GM19468 (cell line): ENCODE measurements at regions not wholly inside any gene's neighbourhood (a gene's known extent, or its start where the extent isn't known, plus 50 kb on each side); places are given as distances from the start of the nearest gene placed in this dataset.
"Not testable (repeated sequence)": the region's sequence is repeated elsewhere in the genome, so short reads cannot be mapped to it uniquely, and the experiment has no call there.

Experiments
- ATAC-seq: cut with Tn5 transposase; IDR thresholded peaks from one replicate; pipeline ENCODE4 v1.9.1; 2021; ENCODE audit warnings: mild to moderate bottlenecking, moderate library complexity, moderate number of reproducible peaks; ENCODE audit not compliant: unreplicated experiment; ENCODE audit errors: extremely low read depth

DNA sequence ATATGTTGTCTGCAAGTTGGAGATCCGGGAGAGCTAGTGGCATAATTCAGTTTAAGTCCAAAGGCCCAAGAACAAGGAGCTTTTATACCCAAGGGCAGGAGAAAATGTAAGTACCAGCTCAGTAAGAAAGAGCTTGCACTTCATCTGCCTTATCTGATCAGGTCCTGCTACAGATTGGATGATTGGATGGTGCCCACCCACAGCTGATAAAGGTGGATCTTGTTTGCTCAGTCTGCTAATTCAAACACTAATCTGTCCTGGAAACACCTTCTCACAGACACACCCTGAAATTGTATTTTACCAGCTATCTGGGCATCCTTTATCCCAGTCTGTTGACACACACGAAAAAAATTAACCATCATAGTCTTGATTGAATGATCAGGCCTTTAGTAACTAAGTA, 230.7 kb upstream of the SLC16A7 start:
- no peak for ATAC-seq

- no peak for ATAC-seq
Observed at GRCh38 chr12:59357811-59358210, 238.0 kb upstream of the SLC16A7 start.

GRCh38 chr12:59346248-59346647, 249.6 kb upstream of the SLC16A7 start:
- ATAC-seq, result not testable (repeated sequence)

GRCh38 chr12:59345406-59345805, 250.4 kb upstream of the SLC16A7 start:
- ATAC-seq, result no peak

DNA sequence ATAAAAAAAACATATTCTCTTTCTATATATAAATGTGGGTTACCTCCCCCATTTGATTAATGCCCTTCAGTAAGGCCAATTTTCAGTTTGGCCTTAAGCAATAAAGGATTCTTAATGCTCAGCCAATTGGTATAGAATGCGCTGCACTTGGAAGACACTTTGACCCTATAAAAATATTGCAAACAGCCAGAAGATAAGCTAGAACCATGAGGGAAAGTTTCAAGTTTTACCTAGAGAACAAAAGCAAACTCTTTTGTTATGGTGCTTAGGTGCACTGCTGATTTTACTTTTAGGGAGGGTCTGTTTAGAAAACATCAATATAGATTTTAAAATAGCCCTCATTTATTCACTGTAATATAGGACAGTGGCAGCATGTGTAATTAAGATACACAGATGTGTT, 251.6 kb upstream of the SLC16A7 start:
- ATAC-seq, result no peak

DNA sequence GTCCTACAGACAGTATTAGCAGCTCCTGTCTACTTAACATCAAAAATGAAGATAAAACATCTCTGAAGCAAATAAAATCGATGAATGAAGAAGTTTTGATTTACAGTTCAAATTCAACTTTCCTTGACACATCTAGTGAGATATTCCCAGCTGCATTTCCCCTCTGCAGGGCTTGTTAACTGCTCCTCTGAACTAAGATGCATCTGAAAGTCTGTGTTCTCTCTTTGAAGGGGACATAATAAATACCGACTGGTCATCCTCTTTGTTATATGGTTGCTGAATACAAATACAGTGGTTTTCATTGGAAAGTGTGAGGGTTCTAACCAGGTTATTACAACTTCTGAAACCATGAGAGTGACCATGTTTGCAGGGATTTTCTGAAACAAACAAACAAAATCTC, 266.4 kb upstream of the SLC16A7 start:
- ATAC-seq, result no peak

- ATAC-seq, result not testable (repeated sequence)
Observed at GRCh38 chr12:59328395-59329075, 267.3 kb upstream of the SLC16A7 start.

DNA sequence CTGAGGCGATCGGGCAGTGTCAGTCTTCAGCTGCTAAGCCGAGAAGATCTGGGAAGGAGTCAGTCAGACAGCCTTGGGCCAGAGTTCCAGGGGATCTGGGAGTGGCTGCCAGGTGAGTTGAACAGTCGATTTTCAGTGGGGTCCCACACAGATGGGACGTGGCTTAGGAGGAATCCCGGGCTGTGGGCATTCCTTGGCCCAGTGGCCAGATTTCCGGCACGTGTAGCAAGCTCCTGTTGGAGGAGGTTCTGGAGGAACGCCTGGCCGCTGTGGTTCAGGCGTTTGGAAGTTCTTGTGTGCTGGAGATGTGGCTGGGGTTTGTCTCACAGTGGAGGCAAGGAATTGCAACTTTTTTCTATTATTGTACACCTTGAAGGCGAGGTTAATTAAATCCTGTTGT, 269.4 kb upstream of the SLC16A7 start:
- not testable (repeated sequence) for ATAC-seq

DNA sequence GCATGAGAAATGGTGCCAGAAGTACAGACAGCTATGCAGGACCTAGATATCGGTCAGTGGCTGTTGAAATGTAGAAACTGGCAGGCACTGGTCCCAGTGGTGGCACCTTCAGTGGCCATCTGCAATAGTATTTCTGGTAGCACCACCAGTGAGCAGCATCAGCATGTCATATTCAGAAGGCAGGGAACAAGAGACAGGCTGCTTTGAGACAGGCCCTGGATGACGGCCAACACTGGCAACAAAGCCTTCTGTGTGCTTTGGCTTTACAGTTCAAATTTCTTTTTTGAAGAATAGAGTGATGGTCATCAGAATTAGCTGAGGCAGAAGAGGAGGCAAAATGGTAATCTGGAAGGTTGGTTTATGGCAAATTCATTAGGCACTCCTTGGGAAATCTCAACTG, 273.4 kb upstream of the SLC16A7 start:
- no peak for ATAC-seq

GRCh38 chr12:59321278-59321677, 274.6 kb upstream of the SLC16A7 start:
- no peak for ATAC-seq

- no peak for ATAC-seq
Observed at GRCh38 chr12:59320112-59320511, 275.7 kb upstream of the SLC16A7 start.

- no peak for ATAC-seq
Observed at GRCh38 chr12:59318940-59319339, 276.9 kb upstream of the SLC16A7 start.

DNA sequence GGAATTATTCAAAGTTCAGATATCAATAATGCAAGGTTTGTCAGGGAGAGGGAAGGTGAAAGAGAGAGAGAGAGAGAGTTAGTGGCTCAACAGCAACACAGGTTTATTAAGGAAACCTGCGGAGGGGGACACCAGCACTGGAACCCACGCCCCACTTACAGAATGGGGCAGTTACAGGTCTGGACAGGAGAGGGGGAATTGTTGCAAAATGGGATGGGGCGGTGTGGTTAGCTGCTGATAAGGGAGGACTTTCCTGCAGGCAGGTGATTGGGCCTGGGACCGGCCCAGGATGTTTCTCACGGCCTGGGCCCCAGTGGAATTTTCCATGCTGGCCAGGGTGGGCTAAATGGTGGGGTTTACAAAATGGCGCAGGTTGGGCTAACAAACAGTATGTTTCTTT, 278.2 kb upstream of the SLC16A7 start:
- ATAC-seq, result no peak

DNA sequence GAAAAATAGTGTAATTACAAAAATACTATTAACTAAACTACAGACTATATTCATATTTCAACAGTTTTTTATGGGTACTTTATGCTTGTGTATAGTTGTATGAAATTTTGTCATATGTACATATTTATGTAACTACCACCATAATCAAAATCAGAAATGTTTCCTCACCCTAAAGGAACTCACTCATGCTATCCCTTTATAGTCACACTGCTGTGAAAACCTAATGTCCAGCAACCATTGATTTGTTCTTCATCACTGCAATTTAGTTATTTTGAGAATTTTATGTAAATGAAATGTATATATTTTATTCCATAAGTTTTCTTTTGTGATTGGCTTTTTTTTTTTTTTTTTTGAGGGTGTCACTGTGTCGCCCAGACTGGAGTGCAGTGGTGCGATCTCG, 278.9 kb upstream of the SLC16A7 start:
- no peak for ATAC-seq

DNA sequence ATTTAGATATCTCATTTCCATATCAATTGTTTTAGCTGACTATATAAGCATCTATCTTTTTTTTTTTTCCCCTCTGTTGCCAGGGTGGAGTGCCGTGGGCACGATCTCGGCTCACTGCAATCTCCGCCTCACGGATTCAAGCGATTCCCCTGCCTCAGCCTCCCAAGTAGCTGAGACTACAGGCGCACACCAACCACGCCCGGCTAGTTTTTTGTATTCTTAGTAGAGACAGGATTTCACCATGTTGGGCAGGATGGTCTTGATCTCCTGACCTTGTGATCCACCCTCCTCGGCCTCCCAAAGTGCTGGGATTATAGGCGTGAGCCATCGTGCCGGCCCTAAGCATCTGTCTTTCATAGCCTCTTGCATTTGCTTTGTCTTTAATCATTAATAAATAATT, 279.5 kb upstream of the SLC16A7 start:
- ATAC-seq, result not testable (repeated sequence)

DNA sequence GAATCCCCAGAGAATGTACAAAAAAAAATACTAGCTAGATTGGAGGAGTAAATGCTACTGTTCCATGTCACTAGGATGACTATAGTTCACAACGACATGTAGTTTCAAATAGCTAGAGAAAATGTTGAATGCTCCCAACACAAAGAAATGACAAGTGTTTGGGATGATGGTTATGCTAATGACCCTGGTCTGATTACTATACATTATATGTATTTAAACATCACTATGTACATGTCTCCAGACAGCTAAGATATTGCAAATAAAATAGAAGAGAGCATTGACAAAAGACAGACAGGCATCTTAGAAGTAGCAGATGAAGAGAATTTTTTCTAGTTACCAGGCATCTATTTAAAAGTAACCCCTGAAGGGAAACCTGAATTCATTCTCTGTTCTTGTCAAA, 281.6 kb upstream of the SLC16A7 start:
- ATAC-seq, result no peak

DNA sequence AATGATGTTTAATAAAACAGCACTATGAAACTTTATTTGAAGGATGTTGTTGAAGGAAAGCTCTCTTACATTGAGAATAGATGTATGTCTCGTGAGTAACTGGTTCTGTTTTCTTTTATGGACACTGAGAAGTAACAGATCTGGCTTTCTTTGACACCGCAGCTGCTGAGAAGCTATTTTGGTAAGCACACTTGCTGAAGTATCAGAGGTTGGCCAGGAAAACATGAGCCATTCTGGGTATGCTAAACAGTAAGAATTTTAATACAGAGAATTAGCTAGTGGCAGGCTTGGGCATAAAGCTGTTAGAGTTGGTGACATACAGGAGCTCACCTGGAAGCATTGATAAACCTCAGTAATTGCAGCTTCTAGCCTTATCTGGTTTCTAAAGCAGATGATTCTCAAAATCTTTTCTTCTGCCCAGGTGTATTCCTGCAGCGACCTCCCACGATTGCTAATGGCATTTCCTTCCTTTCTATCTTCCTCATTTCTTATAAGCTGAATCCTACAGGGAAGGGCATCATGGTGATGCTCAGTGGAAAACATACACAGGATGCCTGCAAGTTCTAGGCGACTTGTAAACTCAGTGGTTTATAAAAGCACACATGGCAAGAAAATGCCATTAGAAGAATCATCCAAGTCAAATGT, 291.6 kb upstream of the SLC16A7 start:
- no peak for ATAC-seq

- no peak for ATAC-seq
Observed at GRCh38 chr12:59298296-59298695, 297.5 kb upstream of the SLC16A7 start.

DNA sequence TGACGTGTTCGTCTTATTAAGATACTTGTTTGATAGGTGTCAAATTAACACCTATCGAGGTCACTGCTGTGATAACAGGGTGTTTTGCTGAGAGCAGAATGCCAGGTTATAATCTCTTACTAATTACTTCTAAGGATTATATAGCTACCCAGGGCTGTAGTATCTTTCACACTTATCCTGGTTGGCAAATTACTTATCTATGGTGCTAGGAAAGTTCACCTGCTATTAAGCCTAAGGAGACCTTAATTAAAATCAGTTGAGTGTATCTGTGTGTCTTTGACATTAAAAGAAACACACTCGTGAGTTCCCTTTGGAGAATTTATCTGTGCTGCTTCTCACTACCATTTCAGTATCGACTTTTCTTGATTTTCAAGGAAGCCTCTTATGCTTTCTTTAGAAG, 301.6 kb upstream of the SLC16A7 start:
- no peak for ATAC-seq

DNA sequence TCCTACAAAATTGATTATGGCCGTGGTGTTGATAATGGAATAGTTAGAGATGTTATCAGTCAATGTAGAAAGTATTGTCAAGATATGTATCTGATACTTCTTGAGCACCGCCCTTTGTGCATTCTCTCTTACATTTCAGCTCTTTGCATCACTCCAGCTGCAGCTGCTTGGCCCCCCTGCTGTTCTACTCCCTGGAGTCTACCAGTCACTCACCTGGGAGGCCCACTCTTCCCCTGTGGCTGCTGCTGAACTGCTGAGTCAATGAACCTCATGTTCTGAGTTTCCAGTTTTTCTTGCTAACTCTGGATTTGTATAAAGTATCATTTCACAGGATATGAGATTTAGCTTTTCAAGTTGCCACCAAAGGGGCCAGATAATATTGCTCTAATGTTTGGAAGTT, 312.8 kb upstream of the SLC16A7 start:
- ATAC-seq, result no peak

- ATAC-seq, result not testable (repeated sequence)
Observed at GRCh38 chr12:59273561-59273960, 322.3 kb upstream of the SLC16A7 start.

GRCh38 chr12:59268295-59268809, 327.5 kb upstream of the SLC16A7 start:
- ATAC-seq, result no peak
